ENCODE measurements at regions not wholly inside any gene's neighbourhood (a gene's known extent, or its start where the extent isn't known, plus 50 kb on each side); places are given as distances from the start of the nearest gene placed in this dataset.

GRCh38 chr4:20520901-20521300 is 179.4 kb upstream of the PACRGL start:
- Histone ChIP-seq H3K4me2 (ENCODE audit: low read length) (0 out of 2 replicates have a peak overlapping the region, but pooled peaks have one; percentile 7), H2AFZ (ENCODE audit: low read length) (no peak overlapping the region), H3K4me3 (ENCODE audit: low read length) (no peak overlapping the region), H3K27ac (ENCODE audit: low read length) (no peak overlapping the region), H3K79me2 (ENCODE audit: low read length) (no peaks in the 10 kb centered on the region), H3K9me3 (ENCODE audit: low read length) (no peaks in the 10 kb centered on the region), H3K36me3 (ENCODE audit: low read depth, low read length) (no peaks in the 10 kb centered on the region), H3K9me2 (replicated peaks; ENCODE audit: low read length) (no peaks in the 10 kb centered on the region), H3K4me1 (ENCODE audit: insufficient read depth, low read length) (peaks cover 6% of the 10 kb centered on the region), H4K20me1 (ENCODE audit: low read length) (no peaks in the 10 kb centered on the region), H3K27me3 (ENCODE audit: low read length) (no peaks in the 10 kb centered on the region), H3F3A (ENCODE audit: low read length, unreplicated experiment) (no peaks in the 10 kb centered on the region), H3K9ac (ENCODE audit: low read length) (no peak overlapping the region)
- intact Hi-C loops (cut with micrococcal nuclease) = no loop called here
- CTCF ChIA-PET = no interaction called here
- POLR2A ChIA-PET (ENCODE audit: unreplicated experiment) = no interaction called here
- ATAC-seq (peak; percentile 99), DNase-seq (peak; percentile 54)
- TF ChIP-seq EZH2 (IDR thresholded peaks at IDR 0.05; ENCODE audit: low read length, unreplicated experiment) (no peak), EZH2phosphoT487 (IDR thresholded peaks at IDR 0.05; ENCODE audit: borderline replicate concordance, low read length) (no peak), CTCF (conservative IDR thresholded peaks at IDR 0.05; ENCODE audit: low read depth, low read length) (no peak)
- no TSS peak for BruUV-seq (replicated peaks)

- Histone ChIP-seq H3K4me1 (ENCODE audit: insufficient read depth, low read length) (peaks cover 13% of the 10 kb centered on the region), H4K20me1 (ENCODE audit: low read length) (no peaks in the 10 kb centered on the region), H3K9me3 (ENCODE audit: low read length) (no peaks in the 10 kb centered on the region), H3K9me2 (replicated peaks; ENCODE audit: low read length) (no peaks in the 10 kb centered on the region), H3K9ac (ENCODE audit: low read length) (no peak overlapping the region), H3F3A (ENCODE audit: low read length, unreplicated experiment) (no peaks in the 10 kb centered on the region), H3K27me3 (ENCODE audit: low read length) (no peaks in the 10 kb centered on the region), H3K27ac (ENCODE audit: low read length) (no peak overlapping the region), H2AFZ (ENCODE audit: low read length) (no peak overlapping the region), H3K79me2 (ENCODE audit: low read length) (no peaks in the 10 kb centered on the region), H3K4me2 (ENCODE audit: low read length) (no peak overlapping the region), H3K4me3 (ENCODE audit: low read length) (no peak overlapping the region), H3K36me3 (ENCODE audit: low read depth, low read length) (peaks cover 1% of the 10 kb centered on the region)
- ATAC-seq = peak; percentile 35; the same call in 1 of the 2 replicates
- no peak for DNase-seq
- intact Hi-C loops (cut with micrococcal nuclease) = no loop called here
- ChIA-PET POLR2A (ENCODE audit: unreplicated experiment) (interaction anchor here (0.7 kb wide), 1 partner anchor 21 kb away, joined by 3 read pairs; no protein-coding TSS in a partner anchor), CTCF (no interaction called here)
- BruUV-seq (replicated peaks) = no TSS peak
- no peak for TF ChIP-seq EZH2phosphoT487 (IDR thresholded peaks at IDR 0.05; ENCODE audit: borderline replicate concordance, low read length)
- TF ChIP-seq EZH2 (IDR thresholded peaks at IDR 0.05; ENCODE audit: low read length, unreplicated experiment) = no peak
- no peak for TF ChIP-seq CTCF (conservative IDR thresholded peaks at IDR 0.05; ENCODE audit: low read depth, low read length)
Measured at GRCh38 chr4:20528508-20528907, 171.8 kb upstream of the PACRGL start.

- H3F3A ChIP-seq (ENCODE audit: low read length, unreplicated experiment) = no peaks in the 10 kb centered on the region
- H2AFZ ChIP-seq (ENCODE audit: low read length) = no peak overlapping the region
- no peaks in the 10 kb centered on the region for H3K27me3 ChIP-seq (ENCODE audit: low read length)
- H3K9me3 ChIP-seq (ENCODE audit: low read length) = no peaks in the 10 kb centered on the region
- POLR2A ChIA-PET (ENCODE audit: unreplicated experiment) = no interaction called here
- no peaks in the 10 kb centered on the region for H4K20me1 ChIP-seq (ENCODE audit: low read length)
- no TSS peak for BruUV-seq (replicated peaks)
- H3K4me1 ChIP-seq (ENCODE audit: insufficient read depth, low read length) = peaks cover 14% of the 10 kb centered on the region
- DNase-seq (no peak), ATAC-seq (no peak)
- H3K4me2 ChIP-seq (ENCODE audit: low read length) = no peak overlapping the region
- H3K36me3 ChIP-seq (ENCODE audit: low read depth, low read length) = peaks cover 8% of the 10 kb centered on the region
- CTCF ChIA-PET = no interaction called here
- H3K27ac ChIP-seq (ENCODE audit: low read length) = no peak overlapping the region
- no peak for TF ChIP-seq EZH2 (IDR thresholded peaks at IDR 0.05; ENCODE audit: low read length, unreplicated experiment)
- no peak for TF ChIP-seq EZH2phosphoT487 (IDR thresholded peaks at IDR 0.05; ENCODE audit: borderline replicate concordance, low read length)
- no peak for TF ChIP-seq CTCF (conservative IDR thresholded peaks at IDR 0.05; ENCODE audit: low read depth, low read length)
- H3K79me2 ChIP-seq (ENCODE audit: low read length) = no peaks in the 10 kb centered on the region
- no peak overlapping the region for H3K4me3 ChIP-seq (ENCODE audit: low read length)
- intact Hi-C loops (cut with micrococcal nuclease) = no loop called here
- no peaks in the 10 kb centered on the region for H3K9me2 ChIP-seq (replicated peaks; ENCODE audit: low read length)
- no peak overlapping the region for H3K9ac ChIP-seq (ENCODE audit: low read length)
Measured at GRCh38 chr4:20529691-20530090, 170.6 kb upstream of the PACRGL start.
